GM12872 (cell line): ENCODE measurements at regions not wholly inside any gene's neighbourhood (a gene's known extent, or its start where the extent isn't known, plus 50 kb on each side); places are given as distances from the start of the nearest gene placed in this dataset.

Experiments used
- TF ChIP-seq, protein P1 (sequence below): IDR thresholded peaks from 3 replicates; pipeline ENCODE4 v1.5.1; 2011; ENCODE audit warnings: low read depth, mild to moderate bottlenecking, low read length, moderate library complexity; ENCODE audit not compliant: insufficient read depth

- TF ChIP-seq, protein P1, sequence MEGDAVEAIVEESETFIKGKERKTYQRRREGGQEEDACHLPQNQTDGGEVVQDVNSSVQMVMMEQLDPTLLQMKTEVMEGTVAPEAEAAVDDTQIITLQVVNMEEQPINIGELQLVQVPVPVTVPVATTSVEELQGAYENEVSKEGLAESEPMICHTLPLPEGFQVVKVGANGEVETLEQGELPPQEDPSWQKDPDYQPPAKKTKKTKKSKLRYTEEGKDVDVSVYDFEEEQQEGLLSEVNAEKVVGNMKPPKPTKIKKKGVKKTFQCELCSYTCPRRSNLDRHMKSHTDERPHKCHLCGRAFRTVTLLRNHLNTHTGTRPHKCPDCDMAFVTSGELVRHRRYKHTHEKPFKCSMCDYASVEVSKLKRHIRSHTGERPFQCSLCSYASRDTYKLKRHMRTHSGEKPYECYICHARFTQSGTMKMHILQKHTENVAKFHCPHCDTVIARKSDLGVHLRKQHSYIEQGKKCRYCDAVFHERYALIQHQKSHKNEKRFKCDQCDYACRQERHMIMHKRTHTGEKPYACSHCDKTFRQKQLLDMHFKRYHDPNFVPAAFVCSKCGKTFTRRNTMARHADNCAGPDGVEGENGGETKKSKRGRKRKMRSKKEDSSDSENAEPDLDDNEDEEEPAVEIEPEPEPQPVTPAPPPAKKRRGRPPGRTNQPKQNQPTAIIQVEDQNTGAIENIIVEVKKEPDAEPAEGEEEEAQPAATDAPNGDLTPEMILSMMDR, result no peak
Observed at GRCh38 chr3:139122612-139123011, 77.9 kb upstream of the PRR23C start.

DNA sequence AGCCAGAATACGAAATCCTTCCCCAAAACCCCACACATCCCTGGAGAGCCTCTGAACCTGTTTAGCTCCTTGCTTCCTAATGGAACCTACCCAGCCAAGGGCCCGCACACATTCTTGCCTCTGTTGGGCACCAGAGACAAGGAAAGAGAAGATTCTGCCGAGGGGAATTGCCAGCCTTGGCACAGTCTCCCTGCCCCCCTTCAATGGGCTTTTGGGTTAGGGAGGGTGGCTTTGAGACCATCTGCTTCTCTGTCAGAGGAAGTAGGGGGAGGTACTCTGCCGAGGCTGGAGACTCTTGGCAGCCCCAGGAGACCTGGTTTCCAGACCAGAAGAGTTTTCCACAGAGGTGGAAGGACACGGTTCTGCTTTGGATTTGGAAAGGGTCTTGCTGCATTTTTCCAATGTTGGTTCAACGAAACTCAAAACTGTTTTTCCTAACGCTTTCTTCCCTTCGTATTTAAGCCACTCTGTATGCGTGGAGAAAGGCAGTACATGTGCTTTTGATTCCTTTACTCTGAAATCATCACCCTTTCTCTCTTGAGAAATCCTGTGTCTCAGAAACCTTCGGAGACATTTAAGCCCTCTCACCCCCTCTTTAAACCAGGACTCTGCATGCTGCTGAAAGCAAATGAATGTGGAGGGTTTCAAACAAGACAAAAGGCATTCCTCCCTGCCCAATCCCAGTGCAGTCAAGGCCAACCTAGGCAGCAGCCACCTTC lies 78.8 kb upstream of the PRR23C start:
- TF ChIP-seq, protein P1, result no peak

- TF ChIP-seq, protein P1, result no peak
Observed at GRCh38 chr3:139124197-139124596, 79.5 kb upstream of the PRR23C start.

DNA sequence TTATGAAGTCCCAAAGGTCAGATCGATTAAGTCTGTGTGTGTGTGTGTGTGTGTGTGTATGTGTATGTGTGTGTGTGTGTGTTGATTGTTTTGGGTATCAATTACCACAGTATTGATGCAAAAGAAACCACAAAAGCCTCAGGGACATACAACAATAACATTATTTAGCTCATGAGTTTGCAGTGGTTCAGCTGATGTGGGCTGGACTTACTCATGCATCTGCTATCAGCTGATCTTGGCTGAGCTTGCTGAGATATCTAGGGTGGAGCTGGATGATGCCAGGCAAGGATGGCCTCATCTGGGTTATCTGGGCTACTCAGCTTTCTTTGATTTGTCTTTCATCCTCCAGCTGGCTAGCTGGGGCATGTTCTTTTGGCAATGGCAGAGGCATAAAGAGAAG lies 82.4 kb upstream of the PRR23C start:
- TF ChIP-seq, protein P1, result no peak

- TF ChIP-seq, protein P1, result no peak
Observed at GRCh38 chr3:139128803-139129202, 84.1 kb upstream of the PRR23C start.

DNA sequence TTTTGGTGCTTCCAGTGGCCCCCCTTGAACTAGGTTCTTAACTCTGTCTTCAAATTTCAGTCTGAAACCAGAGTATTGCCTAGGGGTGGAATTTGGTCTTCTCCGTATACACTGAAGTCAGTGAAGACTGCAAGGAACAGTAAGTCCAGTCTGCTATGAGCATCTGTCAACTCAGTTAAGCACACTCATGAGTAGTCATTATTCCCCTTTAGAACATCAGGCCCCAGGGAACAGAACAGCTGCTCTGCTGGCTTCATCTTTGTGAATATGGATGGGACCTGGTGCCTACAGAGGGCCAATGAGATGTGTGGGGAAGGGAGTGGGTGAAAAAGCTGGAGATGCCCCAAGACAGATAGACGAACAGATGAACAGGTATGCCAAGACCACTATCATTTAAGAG lies 85.2 kb upstream of the PRR23C start:
- TF ChIP-seq, protein P1, result no peak

DNA sequence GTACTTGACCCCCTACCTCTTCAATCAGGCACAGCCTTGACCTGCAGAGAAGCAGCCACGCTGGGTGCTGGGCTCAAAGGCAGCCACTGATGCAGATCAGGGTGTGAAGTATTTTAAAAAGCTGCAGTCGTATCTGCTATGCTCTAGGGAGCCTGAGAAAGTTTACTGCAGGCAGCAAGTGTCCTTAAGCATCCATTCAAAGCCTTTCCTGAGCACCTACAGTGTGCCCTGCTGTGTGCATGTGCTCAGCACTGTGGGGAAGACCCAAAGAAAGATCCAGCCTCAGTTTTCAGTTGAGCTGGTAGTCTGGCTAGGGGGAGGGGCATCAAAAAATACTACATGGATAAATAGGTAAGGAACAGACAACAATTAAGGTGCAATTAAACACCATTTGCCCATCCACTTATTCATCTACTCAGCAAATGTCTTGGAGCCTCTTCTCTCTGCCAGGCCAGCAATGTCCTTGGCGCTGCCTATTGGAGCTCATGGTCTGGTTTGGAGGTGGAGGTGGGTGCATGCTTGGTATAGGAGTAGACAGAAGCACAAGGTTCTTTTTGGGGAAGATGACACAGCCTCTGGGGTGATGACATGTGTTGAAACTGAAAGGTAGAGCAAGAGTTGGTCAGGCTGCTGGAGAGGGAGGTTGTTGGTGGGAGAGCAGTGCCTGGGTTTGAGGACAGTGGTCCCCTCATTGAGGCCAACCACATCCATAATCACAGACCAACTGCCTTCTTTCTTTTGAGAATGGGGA lies 85.9 kb upstream of the PRR23C start:
- TF ChIP-seq, protein P1, result no peak
